ENCODE measurements at regions not wholly inside any gene's neighbourhood (a gene's known extent, or its start where the extent isn't known, plus 50 kb on each side); places are given as distances from the start of the nearest gene placed in this dataset.

GRCh38 chr3:94311651-94312050 is 248.8 kb downstream of the NSUN3 start:
- H3K4me3 ChIP-seq (ENCODE audit: low read depth, low read length) = no peak overlapping the region
- DNase-seq (ENCODE audit: low read depth) = no peak
- TF ChIP-seq, protein P1, sequence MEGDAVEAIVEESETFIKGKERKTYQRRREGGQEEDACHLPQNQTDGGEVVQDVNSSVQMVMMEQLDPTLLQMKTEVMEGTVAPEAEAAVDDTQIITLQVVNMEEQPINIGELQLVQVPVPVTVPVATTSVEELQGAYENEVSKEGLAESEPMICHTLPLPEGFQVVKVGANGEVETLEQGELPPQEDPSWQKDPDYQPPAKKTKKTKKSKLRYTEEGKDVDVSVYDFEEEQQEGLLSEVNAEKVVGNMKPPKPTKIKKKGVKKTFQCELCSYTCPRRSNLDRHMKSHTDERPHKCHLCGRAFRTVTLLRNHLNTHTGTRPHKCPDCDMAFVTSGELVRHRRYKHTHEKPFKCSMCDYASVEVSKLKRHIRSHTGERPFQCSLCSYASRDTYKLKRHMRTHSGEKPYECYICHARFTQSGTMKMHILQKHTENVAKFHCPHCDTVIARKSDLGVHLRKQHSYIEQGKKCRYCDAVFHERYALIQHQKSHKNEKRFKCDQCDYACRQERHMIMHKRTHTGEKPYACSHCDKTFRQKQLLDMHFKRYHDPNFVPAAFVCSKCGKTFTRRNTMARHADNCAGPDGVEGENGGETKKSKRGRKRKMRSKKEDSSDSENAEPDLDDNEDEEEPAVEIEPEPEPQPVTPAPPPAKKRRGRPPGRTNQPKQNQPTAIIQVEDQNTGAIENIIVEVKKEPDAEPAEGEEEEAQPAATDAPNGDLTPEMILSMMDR (IDR thresholded peaks at IDR 0.05; ENCODE audit: low read depth, low read length, missing control alignments) = no peak

DNA sequence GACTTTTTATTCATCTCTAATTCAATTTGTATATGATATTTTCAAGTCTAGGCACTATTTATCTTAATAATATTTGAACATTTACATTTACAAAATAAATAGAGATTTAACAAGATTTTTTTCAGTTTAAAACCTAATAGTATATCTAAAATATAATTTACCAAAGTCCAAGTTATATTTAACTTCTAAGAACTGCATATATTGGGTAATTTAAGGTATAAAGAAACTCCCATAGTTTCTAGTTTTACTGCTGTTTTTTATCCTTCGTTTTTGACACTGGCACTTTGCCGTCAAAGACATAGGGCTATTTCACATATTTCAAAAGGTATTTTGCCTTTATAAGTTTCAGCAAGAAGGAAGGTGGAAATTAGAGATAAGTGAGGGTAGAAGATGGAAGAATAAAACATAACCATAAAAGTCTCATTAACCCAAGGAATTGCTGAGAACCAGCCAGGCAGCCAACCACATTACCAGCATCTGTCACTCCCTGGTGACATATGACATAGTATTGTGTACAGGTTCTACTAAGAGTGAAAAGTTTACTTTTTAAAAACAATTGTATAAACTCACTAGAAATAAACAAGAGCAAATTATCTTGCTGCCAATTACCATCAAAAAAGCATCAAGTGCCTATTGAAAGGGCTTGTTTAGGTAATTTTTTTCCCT is 251.5 kb downstream of the NSUN3 start:
- no peak overlapping the region for H3K4me3 ChIP-seq (ENCODE audit: low read depth, low read length)
- no peak for DNase-seq (ENCODE audit: low read depth)
- TF ChIP-seq, protein P1 (IDR thresholded peaks at IDR 0.05; ENCODE audit: low read depth, low read length, missing control alignments) = no peak

DNA sequence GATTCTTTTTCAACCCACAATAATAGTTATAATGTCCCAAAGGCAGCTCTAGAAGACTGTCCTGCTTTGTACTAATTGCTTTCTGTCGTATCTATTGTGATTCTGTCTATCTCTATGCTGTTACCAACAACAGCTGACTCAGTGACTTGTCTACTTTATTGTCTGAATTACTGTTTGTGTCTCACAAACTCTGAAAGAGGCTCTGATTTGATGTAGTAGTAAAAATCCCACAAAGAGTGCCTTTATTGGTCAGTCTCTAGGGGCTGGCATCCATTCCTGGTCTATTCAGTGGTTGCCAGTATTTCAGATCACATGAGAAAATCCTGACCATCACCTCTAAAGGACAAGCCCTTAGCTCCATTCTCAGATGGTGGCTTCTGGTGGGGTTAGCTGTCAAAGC is 254.2 kb downstream of the NSUN3 start:
- H3K4me3 ChIP-seq (ENCODE audit: low read depth, low read length) = no peak overlapping the region
- no peak for DNase-seq (ENCODE audit: low read depth)
- TF ChIP-seq, protein P1 (IDR thresholded peaks at IDR 0.05; ENCODE audit: low read depth, low read length, missing control alignments) = no peak

DNA sequence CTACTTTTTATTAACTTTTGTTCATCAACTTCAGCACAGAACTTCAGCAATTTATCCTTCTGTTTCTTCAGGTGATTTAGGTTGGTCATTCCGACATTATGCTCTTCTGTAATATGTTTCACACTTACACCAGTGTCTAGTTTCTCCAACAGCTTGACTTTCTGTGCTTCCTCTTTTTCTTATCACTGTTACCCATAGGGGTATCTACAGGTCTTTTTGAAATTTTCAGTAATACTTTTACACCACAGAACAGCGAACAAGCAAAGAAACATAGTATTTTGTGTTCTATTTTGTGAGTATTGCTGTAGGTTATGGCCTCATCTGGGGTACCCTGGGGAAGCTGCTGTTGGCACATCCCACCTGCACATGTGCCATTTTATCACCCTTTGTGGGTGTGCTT is 260.7 kb downstream of the NSUN3 start:
- DNase-seq (ENCODE audit: low read depth) = no peak
- TF ChIP-seq, protein P1 (IDR thresholded peaks at IDR 0.05; ENCODE audit: low read depth, low read length, missing control alignments) = no peak
- no peak overlapping the region for H3K4me3 ChIP-seq (ENCODE audit: low read depth, low read length)

- no peak for DNase-seq (ENCODE audit: low read depth)
- no peak overlapping the region for H3K4me3 ChIP-seq (ENCODE audit: low read depth, low read length)
- TF ChIP-seq, protein P1 (IDR thresholded peaks at IDR 0.05; ENCODE audit: low read depth, low read length, missing control alignments) = no peak
These were observed 269.0 kb downstream of the NSUN3 start for GRCh38 chr3:94331831-94332230.

- no peak overlapping the region for H3K4me3 ChIP-seq (ENCODE audit: low read depth, low read length)
- TF ChIP-seq, protein P1 (IDR thresholded peaks at IDR 0.05; ENCODE audit: low read depth, low read length, missing control alignments) = no peak
- DNase-seq (ENCODE audit: low read depth) = no peak
These were observed 273.3 kb downstream of the NSUN3 start for GRCh38 chr3:94336046-94336753.

DNA sequence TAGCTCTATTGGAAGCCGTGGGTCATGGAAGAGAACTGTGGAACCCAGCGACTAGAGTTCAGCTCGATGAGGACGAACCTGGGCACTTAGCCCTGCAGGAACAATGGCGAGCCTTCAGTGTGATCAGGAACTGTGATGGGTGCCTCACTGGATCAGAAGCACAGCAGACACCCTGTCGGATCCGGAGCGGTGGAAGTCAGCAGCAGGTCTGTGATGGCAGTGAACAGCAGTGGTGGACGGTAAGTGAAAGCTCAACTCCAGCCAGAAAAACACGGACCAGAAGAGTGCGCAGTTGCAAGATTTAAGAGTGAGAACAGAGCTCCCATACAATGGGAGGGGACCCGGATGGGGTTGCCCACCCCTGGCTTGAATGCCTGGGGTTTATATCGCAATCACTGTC is 282.2 kb downstream of the NSUN3 start:
- DNase-seq (ENCODE audit: low read depth) = no peak
- TF ChIP-seq, protein P1 (IDR thresholded peaks at IDR 0.05; ENCODE audit: low read depth, low read length, missing control alignments) = no peak
- H3K4me3 ChIP-seq (ENCODE audit: low read depth, low read length) = no peak overlapping the region
